NCI-H2107 treated with DMSO at 0.1 percent for 48 hours (cell line): ENCODE measurements at regions not wholly inside any gene's neighbourhood (a gene's known extent, or its start where the extent isn't known, plus 50 kb on each side); places are given as distances from the start of the nearest gene placed in this dataset.

ENCODE experiments used
- DNase-seq: peaks from one replicate; lab custom pipeline; 2025; ENCODE audit not compliant: unreplicated experiment; lab: John Stamatoyannopoulos, UW

GRCh38 chr7:51731075-51731474 lies 414.5 kb upstream of the COBL start:
- no peak for DNase-seq

DNA sequence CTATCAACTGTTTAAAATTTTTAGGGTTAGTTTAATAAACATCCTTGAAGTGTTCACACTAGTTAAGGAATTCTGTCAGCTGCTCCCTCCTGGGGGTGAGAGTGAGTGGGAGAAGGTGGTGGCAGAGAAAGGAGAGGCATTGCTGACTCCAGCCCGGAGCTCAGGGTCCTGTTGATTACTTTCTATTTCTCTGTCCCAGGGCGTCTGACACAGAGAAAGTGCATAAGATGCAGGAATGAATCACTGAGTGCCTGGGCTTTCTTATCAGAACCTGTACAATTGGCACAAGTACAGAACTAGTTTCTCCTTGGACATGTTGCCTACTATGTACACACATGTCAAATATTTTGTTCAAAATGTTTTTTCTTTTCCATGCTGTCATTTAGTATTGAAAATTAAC lies 410.8 kb upstream of the COBL start:
- no peak for DNase-seq

GRCh38 chr7:51706851-51707250 lies 390.2 kb upstream of the COBL start:
- no peak for DNase-seq

GRCh38 chr7:51705701-51706100 lies 389.1 kb upstream of the COBL start:
- DNase-seq = no peak

GRCh38 chr7:51702673-51703072 lies 386.1 kb upstream of the COBL start:
- DNase-seq = no peak

DNA sequence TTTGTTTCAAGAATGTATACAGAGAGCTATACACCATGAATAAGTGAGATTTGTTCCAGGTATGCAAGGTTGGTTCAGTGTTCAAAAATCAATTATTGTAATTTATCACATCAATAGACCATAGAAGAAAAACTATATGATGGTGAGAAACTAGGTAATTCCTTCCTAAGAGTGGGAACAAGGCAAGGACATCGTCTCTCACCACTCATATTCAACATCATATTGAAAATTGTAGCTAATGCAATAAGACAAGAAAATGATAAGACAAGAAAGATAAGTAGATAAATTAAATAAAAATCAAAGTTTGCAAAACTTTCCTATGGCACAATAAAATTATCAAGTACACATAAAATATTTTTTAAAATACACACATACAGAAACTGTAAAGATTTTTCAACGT lies 385.3 kb upstream of the COBL start:
- DNase-seq = no peak

GRCh38 chr7:51700593-51701215 lies 384.1 kb upstream of the COBL start:
- DNase-seq = no peak

GRCh38 chr7:51693258-51693657 lies 376.6 kb upstream of the COBL start:
- DNase-seq = no peak

GRCh38 chr7:51689547-51689946 lies 372.9 kb upstream of the COBL start:
- DNase-seq = no peak

GRCh38 chr7:51685794-51686193 lies 369.2 kb upstream of the COBL start:
- DNase-seq = no peak

DNA sequence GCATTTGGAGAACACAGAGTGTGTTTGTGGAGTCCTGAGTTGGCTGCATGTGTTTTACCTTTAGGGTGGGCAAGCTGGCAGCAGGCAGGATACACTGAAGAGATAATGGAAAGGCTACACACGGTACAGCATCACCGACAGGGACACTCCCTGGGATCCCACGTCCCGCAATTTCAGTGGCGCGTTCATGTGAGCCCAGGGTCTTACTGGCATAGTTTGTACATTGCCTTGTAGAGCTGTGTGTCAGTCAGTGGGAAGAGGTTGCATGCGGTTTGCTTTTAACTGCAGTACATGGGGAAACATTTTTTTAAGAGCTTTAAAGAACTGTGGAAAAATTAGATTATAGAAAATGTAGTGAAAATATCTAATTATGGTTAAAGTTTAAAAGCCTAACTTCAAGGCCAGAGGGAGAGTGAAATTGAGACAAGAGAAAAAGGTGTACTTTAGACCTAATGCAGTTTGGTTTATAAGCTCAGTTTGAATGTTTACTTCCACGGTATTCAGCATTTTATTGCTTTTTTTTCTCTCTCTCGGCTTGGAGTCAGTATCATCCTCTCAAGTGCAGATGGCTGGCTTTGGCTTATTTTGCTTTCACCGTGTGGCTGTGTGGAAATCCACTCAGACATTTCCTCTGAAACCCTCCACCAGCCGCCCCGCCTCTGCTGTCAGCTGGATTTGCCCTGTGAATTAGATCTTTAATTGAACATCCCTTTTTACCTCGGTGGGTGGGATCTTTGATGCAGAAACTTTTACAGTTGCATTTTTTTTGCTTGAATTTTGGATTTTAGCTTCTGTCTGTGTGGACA lies 364.2 kb upstream of the COBL start:
- DNase-seq = no peak

DNA sequence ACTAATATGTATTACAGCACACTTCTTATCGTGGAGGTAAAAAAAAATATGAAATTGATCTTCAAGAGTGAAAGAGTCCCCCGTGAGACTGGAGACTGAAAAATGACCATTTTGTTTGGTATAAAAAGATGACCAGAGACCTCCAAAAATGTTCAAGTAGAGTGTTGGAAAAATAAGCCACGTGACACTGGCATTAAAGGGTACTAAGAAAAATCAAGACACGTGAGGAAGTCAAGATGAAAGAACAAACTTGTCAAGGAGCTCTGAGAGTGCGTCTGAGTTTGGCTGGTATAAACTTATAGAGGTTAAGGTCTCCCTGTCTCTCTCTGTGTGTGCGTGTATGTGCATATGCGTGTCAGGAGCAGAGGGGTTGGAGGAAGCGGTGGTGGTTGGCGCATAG lies 362.7 kb upstream of the COBL start:
- no peak for DNase-seq

- no peak for DNase-seq
Measured at GRCh38 chr7:51666751-51667150, 350.1 kb upstream of the COBL start.

DNA sequence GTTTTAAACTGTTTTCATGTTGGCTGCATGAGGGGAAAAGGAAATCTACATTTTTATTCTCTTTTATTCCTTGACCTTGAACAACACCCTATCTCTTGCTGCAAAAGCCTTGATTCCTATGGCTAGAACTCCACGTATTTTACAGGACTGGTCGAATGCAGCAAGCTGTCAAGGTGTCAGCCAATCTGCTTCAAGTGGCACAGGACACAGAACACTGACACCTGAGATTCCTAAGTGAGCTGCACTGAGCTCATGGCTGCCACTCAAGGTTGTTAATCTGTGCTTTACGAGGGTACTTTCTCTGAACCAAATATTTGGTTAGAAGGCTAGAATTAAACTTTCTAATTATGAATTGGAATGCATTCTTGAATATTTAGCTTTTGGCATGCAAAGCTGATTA lies 349.7 kb upstream of the COBL start:
- DNase-seq = no peak

DNA sequence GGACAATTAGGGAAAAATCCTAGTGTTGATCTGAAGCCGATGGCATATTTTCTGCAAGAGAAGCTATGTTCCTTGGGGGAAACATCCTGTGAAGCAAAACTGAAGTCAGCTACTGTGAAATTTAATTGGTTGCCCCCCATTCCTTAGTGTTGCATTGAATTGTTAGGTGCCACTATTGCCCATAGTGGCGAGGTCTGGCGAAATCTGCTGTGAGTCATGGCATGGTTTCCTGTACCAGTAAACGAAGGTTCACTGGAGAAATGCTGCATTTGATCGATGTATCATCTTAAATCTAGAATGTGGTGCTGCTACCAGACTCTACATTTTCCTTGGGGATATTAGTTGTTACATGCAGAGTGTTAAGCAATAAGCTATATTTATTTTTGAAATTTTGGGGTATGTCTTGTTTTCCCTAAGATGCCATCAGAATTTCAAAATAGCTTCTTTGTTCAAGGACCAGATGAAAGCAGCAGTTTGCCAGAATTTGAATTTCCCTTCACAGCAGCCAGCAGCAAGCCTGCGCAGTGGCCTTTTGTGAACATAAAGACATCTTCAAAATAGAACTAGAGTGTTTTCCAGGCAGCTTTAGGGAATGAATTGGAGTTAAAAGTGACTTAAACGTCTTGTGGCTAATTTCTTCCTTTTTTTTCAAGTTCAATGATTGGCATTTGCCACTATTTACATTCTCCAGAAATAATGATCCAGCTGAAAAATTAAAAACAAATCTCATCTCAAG lies 348.6 kb upstream of the COBL start:
- DNase-seq = no peak

DNA sequence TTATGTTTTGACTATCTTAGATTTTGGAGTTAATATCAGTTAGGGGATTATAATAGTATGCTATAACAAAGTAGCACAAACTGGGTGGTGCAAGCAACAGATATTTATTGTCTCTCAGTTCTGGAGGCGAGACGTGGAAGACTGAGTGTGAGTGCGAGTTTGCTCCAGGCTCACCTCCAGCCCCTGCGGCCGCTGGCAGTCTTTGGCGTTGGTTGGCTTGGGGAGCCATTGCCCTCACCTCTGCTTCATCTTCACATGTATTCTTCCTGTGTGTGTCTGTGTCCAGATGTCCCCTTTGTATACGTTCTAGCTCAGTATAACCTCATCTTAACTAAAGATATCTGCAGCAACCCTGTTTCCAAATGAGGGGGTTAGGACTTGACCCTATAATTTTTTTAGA lies 343.9 kb upstream of the COBL start:
- no peak for DNase-seq

DNA sequence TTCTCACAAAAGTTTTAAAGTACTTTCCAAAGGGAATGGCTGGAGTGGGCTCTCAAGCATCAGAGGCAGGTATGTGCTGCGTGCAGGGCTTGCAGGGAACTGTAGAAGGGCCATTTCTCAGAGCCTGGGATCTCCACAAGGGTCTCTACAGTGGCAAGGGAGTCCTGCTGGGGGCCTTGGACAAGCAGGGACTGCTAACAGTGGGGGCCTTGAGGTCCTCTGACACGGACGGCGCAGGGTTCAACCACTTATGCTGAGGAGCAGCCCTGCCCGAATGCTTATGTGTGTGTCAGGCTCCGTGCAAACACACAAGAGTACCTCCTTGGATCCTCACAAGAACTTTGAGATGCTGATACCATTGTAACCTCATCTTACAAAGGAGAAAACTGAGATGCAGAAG lies 342.1 kb upstream of the COBL start:
- no peak for DNase-seq

DNA sequence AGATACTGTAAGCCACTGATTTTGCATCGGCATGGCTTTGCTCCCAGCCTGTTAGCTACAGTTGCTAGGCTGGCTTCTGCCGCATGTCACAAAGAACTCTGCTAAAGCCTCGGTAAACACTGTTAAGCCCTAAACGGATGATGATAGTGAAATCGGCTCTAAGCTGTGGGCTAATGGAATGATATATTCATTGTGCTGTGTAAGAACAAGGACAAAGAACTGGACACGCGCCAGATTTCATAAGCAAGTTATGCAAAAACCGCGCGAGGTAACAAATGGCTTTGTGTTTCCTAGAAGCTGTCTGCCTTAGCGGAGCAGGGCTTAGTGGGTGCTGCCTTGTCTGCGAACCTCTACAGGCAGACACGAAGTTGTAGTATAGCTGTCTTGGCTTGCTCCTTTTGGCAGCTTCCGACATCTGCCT lies 331.3 kb upstream of the COBL start:
- no peak for DNase-seq

DNA sequence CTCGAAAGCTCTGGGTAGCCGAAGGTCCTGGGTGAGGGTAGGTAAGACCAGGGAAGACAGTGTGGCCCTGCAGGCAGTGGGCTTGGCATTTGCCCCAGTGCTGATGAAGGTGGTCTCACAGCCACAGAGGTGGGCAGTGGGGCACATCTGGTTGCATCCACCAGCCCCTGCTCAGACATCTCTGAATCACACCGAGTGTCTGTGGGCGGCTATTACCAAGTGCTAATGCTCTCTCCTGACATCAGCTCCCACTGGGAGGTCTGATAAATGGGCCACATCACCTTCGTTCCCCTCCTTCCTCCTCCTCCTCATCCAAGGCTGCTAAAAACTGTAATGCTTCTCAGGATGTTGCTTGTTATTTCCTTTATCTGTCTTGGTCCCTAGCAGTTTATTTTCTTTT lies 330.9 kb upstream of the COBL start:
- DNase-seq = no peak

DNA sequence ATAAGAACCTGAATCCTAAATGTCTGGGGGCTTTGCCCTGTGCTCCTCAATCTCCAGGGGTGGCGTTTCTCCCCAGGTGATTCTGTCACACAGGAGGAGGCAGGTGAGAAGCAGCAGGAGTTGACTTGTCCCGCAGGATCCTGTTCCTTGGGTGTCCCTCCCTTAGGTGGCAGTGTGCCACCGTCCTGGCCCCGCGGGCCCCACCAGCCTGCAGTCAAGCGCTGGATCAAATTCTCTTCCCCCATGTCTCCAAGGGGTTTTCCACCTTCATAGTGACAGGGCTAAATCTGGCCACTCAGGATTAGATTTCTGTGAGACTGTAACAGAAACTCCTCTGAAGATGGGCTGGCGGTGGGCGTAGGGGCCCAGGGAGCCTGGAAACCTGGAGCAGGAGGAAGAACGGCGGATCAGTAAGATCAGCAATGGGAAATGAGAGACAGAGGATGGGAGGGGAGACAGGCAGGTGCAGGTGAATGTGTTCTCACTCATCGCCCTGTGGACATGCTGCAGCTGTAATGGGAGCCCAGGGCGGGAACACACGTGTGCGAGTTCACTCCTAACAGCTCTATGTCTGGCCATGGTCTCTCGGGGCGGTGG lies 329.2 kb upstream of the COBL start:
- no peak for DNase-seq

- DNase-seq = no peak
Measured at GRCh38 chr7:51645255-51645654, 328.6 kb upstream of the COBL start.

DNA sequence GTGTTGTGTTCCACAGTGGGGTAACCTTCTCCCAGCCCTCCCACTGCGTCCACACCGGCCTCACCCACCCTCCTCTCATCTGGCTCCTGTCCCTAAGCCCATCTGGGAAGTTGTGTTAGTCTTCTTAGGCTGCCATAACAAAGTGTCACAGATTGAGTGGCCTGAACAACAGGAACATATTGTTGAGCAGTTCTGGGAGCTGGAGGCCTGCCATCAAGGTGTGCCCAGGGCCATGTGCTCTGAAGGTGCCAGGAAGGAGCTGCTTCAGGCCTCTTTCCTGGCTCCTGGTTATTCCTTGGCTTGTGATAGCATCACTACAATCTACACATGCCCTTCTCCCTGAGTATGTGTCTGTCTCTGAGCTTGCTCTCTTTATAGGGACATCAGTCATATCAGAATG lies 327.6 kb upstream of the COBL start:
- no peak for DNase-seq
